Mucosa of stomach (tissue), 1 donor: ENCODE measurements at regions not wholly inside any gene's neighbourhood (a gene's known extent, or its start where the extent isn't known, plus 50 kb on each side); places are given as distances from the start of the nearest gene placed in this dataset.

ENCODE experiments used
- H3K27me3 ChIP-seq: one replicate; pipeline ENCODE4 v1.7.0; 2013; ENCODE audit warnings: mild to moderate bottlenecking, low read length; ENCODE audit not compliant: control insufficient read depth, insufficient read depth
- H3K36me3 ChIP-seq: one replicate; pipeline ENCODE4 v1.7.0; 2013; ENCODE audit warnings: low read length; ENCODE audit not compliant: control insufficient read depth, insufficient read depth
- H3K4me1 ChIP-seq: one replicate; pipeline ENCODE4 v1.7.0; 2013; ENCODE audit warnings: mild to moderate bottlenecking, low read length; ENCODE audit not compliant: control insufficient read depth, insufficient read depth
- H3K4me3 ChIP-seq: one replicate; pipeline ENCODE4 v1.7.0; 2013; ENCODE audit warnings: low read length
- H3K9ac ChIP-seq: one replicate; pipeline ENCODE4 v1.7.0; 2013; ENCODE audit warnings: mild to moderate bottlenecking, low read length, moderate library complexity
- H3K9me3 ChIP-seq: one replicate; pipeline ENCODE4 v1.7.0; 2013; ENCODE audit warnings: mild to moderate bottlenecking, low read length, moderate library complexity; ENCODE audit not compliant: control insufficient read depth
- donor health status: Pancreatic carcinoma.

DNA sequence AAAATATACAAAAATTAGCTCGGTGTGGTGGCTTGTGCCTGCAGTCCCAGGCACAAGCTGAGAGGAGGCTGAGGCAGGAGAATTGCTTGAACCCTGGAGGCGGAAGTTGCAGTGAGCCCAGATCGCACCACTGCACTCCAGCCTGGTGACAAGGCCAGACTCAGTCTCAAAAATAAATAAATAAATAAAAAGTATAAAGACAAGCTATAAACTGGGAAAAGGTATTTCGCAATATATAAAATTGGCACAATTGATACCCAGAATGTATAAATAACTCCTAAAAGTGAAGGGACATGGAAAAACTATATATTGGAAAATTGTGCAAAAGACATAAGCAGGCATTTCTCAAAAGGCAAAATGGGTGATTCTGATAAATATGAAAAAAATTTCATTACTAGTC is 657.9 kb upstream of the SLC8A1 start:
- Histone ChIP-seq H3K27me3 (no peaks in the 10 kb centered on the region), H3K9me3 (no peaks in the 10 kb centered on the region), H3K9ac (no peak overlapping the region), H3K4me1 (no peaks in the 10 kb centered on the region), H3K36me3 (no peaks in the 10 kb centered on the region), H3K4me3 (no peak overlapping the region)

DNA sequence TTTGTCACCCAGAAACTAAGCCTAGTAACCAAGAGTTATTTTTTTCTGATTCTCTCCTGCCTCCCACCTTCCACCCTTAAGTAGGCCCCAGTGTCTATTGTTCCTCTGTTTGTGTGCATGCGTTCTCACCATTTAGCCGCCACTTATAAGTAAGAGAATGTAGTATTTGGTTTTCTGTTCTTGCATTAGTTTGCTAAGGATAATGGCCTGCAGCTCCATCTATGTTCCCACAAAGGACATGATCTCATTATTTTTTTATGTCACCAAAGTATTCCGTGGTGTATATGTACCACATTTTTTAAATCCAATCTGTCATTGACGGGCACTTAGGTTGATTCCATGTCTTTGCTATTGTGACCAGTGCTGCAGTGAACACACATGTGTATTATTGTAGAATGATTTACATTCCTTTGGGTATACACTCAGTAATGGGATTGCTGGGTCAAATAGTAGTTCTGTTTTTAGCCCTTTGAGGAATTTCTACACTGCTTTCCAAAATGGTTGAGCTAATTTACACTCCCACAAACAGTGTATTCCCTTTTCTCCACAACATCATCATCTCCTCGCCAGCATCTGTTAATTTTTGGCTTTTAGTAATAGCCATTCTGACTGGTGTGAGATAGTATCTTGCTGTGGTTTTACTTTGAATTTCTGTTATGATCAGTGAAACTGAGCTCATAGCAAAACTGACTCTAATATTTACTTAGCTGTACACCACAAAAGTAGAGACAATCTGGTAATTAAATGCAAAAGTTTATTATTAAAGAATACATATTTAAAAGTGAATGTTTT is 660.1 kb upstream of the SLC8A1 start:
- no peaks in the 10 kb centered on the region for H3K27me3 ChIP-seq
- no peak overlapping the region for H3K4me3 ChIP-seq
- no peaks in the 10 kb centered on the region for H3K9me3 ChIP-seq
- H3K36me3 ChIP-seq = no peaks in the 10 kb centered on the region
- H3K4me1 ChIP-seq = no peaks in the 10 kb centered on the region
- no peak overlapping the region for H3K9ac ChIP-seq

DNA sequence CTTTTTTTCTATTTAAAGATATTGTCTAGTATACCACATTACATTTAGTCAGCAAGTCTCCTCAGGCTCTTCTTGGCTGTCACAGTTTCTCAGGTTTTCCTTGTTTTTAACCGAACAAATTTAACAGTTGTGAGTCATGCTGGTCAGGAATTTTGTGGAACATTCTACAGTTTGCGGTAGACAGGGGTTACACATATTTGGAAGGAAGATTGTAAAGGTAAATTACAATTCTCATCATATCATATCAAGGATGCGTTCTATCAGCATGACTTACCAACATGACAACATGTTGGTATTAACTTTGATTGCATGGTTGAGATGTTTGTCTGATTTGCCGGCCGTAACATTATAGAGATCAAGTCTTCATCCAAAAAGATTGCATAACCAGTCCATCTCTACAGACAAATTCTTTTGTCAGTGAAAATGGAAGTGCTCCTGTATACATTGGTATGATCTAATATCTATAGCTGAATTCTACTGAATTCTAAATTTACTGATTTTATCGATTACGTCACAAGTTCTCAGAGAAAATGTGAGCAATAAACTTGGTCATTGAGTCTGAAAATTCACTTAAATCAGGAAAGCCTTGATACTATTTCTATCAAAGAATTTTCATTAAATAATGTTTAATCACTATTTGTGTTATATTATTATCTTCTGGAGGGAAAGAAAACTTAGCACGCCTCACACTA is 664.4 kb upstream of the SLC8A1 start:
- no peaks in the 10 kb centered on the region for H3K9me3 ChIP-seq
- H3K27me3 ChIP-seq = no peaks in the 10 kb centered on the region
- H3K4me1 ChIP-seq = no peaks in the 10 kb centered on the region
- no peak overlapping the region for H3K4me3 ChIP-seq
- H3K9ac ChIP-seq = no peak overlapping the region
- no peaks in the 10 kb centered on the region for H3K36me3 ChIP-seq

GRCh38 chr2:41119489-41119888 is 667.6 kb upstream of the SLC8A1 start:
- Histone ChIP-seq H3K4me3 (no peak overlapping the region), H3K9ac (no peak overlapping the region), H3K36me3 (no peaks in the 10 kb centered on the region), H3K27me3 (no peaks in the 10 kb centered on the region), H3K9me3 (no peaks in the 10 kb centered on the region), H3K4me1 (no peaks in the 10 kb centered on the region)

DNA sequence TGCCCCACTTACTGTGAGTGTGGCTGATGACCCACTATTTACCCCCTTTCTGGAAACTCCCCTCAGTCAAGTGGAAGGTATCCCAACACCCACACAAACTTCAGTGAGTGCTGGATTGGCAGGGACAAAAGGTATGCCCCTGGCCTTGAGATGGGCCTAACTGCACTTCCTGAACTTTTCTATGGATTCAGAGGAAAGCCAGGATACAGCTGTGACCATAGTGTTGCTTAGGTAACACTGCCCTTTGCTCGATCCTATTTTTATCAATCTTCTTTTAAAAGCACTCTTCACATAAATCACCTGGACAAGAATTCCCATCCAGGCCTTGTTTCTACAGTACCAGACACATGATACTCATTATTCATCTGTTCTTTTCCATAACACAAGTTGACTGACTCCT is 671.5 kb upstream of the SLC8A1 start:
- H3K27me3 ChIP-seq = no peaks in the 10 kb centered on the region
- no peak overlapping the region for H3K4me3 ChIP-seq
- no peaks in the 10 kb centered on the region for H3K36me3 ChIP-seq
- no peak overlapping the region for H3K9ac ChIP-seq
- H3K4me1 ChIP-seq = no peaks in the 10 kb centered on the region
- H3K9me3 ChIP-seq = no peaks in the 10 kb centered on the region

- H3K9me3 ChIP-seq = no peaks in the 10 kb centered on the region
- no peaks in the 10 kb centered on the region for H3K27me3 ChIP-seq
- H3K4me1 ChIP-seq = no peaks in the 10 kb centered on the region
- no peak overlapping the region for H3K4me3 ChIP-seq
- H3K36me3 ChIP-seq = no peaks in the 10 kb centered on the region
- no peak overlapping the region for H3K9ac ChIP-seq
Observed at GRCh38 chr2:41127351-41127750, 675.5 kb upstream of the SLC8A1 start.

- no peaks in the 10 kb centered on the region for H3K27me3 ChIP-seq
- H3K4me1 ChIP-seq = no peaks in the 10 kb centered on the region
- H3K36me3 ChIP-seq = no peaks in the 10 kb centered on the region
- no peak overlapping the region for H3K9ac ChIP-seq
- H3K4me3 ChIP-seq = no peak overlapping the region
- H3K9me3 ChIP-seq = no peaks in the 10 kb centered on the region
Observed at GRCh38 chr2:41129988-41130387, 678.1 kb upstream of the SLC8A1 start.

DNA sequence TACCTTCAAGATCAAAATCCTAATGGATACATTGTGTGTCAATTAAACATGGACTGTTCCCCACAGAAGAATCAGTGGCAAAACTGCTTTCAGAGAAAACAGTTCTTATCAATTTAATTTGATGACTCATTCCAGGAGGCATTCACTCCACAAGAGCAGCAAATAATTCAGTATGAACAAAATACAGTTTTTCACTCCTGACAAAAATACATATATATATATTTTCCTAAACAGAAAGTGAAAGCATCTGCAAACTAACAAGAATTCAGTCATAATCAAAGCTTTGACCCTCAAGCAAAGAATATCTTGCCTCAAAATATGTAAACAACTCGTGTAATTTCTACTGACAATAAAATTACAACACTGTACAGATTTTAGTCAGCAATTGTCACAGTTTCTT is 685.1 kb upstream of the SLC8A1 start:
- no peak overlapping the region for H3K4me3 ChIP-seq
- H3K9ac ChIP-seq = no peak overlapping the region
- H3K27me3 ChIP-seq = no peaks in the 10 kb centered on the region
- H3K9me3 ChIP-seq = no peaks in the 10 kb centered on the region
- no peaks in the 10 kb centered on the region for H3K4me1 ChIP-seq
- no peaks in the 10 kb centered on the region for H3K36me3 ChIP-seq

- H3K4me1 ChIP-seq = no peaks in the 10 kb centered on the region
- H3K9ac ChIP-seq = no peak overlapping the region
- no peaks in the 10 kb centered on the region for H3K9me3 ChIP-seq
- no peaks in the 10 kb centered on the region for H3K36me3 ChIP-seq
- H3K27me3 ChIP-seq = no peaks in the 10 kb centered on the region
- no peak overlapping the region for H3K4me3 ChIP-seq
Observed at GRCh38 chr2:41141146-41141791, 689.4 kb upstream of the SLC8A1 start.

GRCh38 chr2:41142478-41142877 is 690.6 kb upstream of the SLC8A1 start:
- H3K9ac ChIP-seq = no peak overlapping the region
- no peaks in the 10 kb centered on the region for H3K9me3 ChIP-seq
- H3K27me3 ChIP-seq = no peaks in the 10 kb centered on the region
- no peaks in the 10 kb centered on the region for H3K36me3 ChIP-seq
- no peaks in the 10 kb centered on the region for H3K4me1 ChIP-seq
- H3K4me3 ChIP-seq = no peak overlapping the region

- no peak overlapping the region for H3K9ac ChIP-seq
- no peaks in the 10 kb centered on the region for H3K9me3 ChIP-seq
- H3K4me1 ChIP-seq = no peaks in the 10 kb centered on the region
- no peaks in the 10 kb centered on the region for H3K27me3 ChIP-seq
- H3K4me3 ChIP-seq = no peak overlapping the region
- H3K36me3 ChIP-seq = no peaks in the 10 kb centered on the region
Observed at GRCh38 chr2:41145066-41145465, 693.2 kb upstream of the SLC8A1 start.

DNA sequence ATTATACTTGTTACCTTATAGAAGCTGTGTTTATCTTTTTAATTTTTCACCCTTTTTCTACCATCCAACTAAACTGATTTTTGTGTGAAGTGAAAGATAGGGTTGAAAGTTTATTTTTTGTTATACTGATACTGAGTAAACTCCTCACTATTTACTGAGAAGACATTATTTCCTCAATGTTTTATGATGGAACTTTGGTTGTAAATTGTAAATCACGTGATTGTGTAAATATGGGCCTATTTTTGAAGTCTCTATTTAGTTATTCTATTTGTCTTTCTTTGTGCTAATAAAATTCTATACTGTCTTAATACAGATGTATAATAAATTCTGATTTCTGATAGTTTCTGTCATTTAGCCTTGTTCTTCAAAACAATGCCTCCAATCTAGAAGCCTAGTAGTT is 697.2 kb upstream of the SLC8A1 start:
- Histone ChIP-seq H3K9me3 (no peaks in the 10 kb centered on the region), H3K36me3 (no peaks in the 10 kb centered on the region)

More for the DNA sequence above, 697.2 kb upstream of the SLC8A1 start:
- Histone ChIP-seq H3K27me3 (no peaks in the 10 kb centered on the region), H3K4me1 (no peaks in the 10 kb centered on the region), H3K9ac (no peak overlapping the region), H3K4me3 (no peak overlapping the region)
